Right lobe of liver (tissue), 6 donors: ENCODE measurements at regions not wholly inside any gene's neighbourhood (a gene's known extent, or its start where the extent isn't known, plus 50 kb on each side); places are given as distances from the start of the nearest gene placed in this dataset.

Experiments
- ATAC-seq, 4 donors: fragments of 200-7000 bp; cut with Tn5 transposase; one replicate each; pipeline ENCODE4 v1.9.1; 2020; ENCODE audit warnings: mild to moderate bottlenecking in 4 of 4, moderate library complexity in 4 of 4
- DNase-seq, 3 donors: peaks; one replicate each; pipeline ENCODE4 v3.0.0-alpha.2; 2020
- H3K27ac ChIP-seq, 3 donors: fragments of 200-600 bp; one replicate each; pipeline ENCODE4 v1.8.0; 2022
- H3K27me3 ChIP-seq, 2 donors: fragments of 200-600 bp; one replicate each; pipeline ENCODE4 v1.8.0; 2022
- H3K36me3 ChIP-seq, 4 donors: fragments of 200-600 bp; sonication (generic) in 1 of 4; one replicate each; pipeline versions ENCODE4 v1.5.1 to v1.8.0; 2017 to 2022; ENCODE audit warnings: control low read depth in 1 of 4
- H3K4me1 ChIP-seq, 4 donors: fragments of 200-600 bp; sonication (generic) in 1 of 4; one replicate each; pipeline versions ENCODE4 v1.5.1 to v1.8.0; 2017 to 2022; ENCODE audit warnings: control low read depth in 1 of 4
- H3K4me3 ChIP-seq, 3 donors: fragments of 200-600 bp; one replicate each; pipeline ENCODE4 v1.8.0; 2022
- H3K9me3 ChIP-seq, 4 donors: fragments of 200-600 bp; sonication (generic) in 1 of 4; one replicate each; pipeline versions ENCODE4 v1.5.1 to v1.8.0; 2017 to 2022; ENCODE audit warnings: control low read depth in 1 of 4
- POLR2A ChIP-seq: fragments of 450-650 bp; IDR thresholded peaks from one replicate; pipeline ENCODE4 v1.6.1; 2017; ENCODE audit warnings: antibody characterized with exemption, mild to moderate bottlenecking
- WGBS: methylation state at CpG from one replicate; pipeline ENCODE4 v1.1.6; 2018; ENCODE audit warnings: low coverage, low lambda C conversion rate; ENCODE audit not compliant: insufficient coverage; ENCODE audit errors: missing lambda C conversion rate; 5-methylcytosine and 5-hydroxymethylcytosine counted together
- intact Hi-C, 2 donors: fragments of 100-400 bp; cut with DNase I; formaldehyde crosslinking; loops; one replicate each; pipeline versions ENCODE4 v1.11.2 to v1.14.1; 2022
- TF ChIP-seq, protein P1 (sequence below), 4 donors: fragments of 200-600 bp in 3 of 4; fragments of 450-650 bp in 1 of 4; IDR thresholded peaks; one replicate each; pipeline versions ENCODE4 v1.5.1 to v1.8.0; 2016 to 2022; ENCODE audit warnings: antibody characterized with exemption in 4 of 4, mild to moderate bottlenecking in 2 of 4
- donor health status: DM: no; HTN: yes; CAD: no.
- donor health status: DM: no; HTN: no; CAD: no.
- donor health status: DM: no; HTN: no; CAD: no.
- donor health status: DM: no; HTN: yes; CAD: no.
- donor health status: DM: no; HTN: yes; CAD: no.

GRCh38 chr18:60319129-60319528 is 53.4 kb downstream of the MC4R start:
- Histone ChIP-seq H3K36me3 (no peaks in the 10 kb centered on the region), H3K4me1 (no peaks in the 10 kb centered on the region), H3K9me3 (no peaks in the 10 kb centered on the region), H3K4me3 (no peak overlapping the region), H3K27me3 (no peaks in the 10 kb centered on the region), H3K27ac (no peak overlapping the region)
- TF ChIP-seq, protein P1, sequence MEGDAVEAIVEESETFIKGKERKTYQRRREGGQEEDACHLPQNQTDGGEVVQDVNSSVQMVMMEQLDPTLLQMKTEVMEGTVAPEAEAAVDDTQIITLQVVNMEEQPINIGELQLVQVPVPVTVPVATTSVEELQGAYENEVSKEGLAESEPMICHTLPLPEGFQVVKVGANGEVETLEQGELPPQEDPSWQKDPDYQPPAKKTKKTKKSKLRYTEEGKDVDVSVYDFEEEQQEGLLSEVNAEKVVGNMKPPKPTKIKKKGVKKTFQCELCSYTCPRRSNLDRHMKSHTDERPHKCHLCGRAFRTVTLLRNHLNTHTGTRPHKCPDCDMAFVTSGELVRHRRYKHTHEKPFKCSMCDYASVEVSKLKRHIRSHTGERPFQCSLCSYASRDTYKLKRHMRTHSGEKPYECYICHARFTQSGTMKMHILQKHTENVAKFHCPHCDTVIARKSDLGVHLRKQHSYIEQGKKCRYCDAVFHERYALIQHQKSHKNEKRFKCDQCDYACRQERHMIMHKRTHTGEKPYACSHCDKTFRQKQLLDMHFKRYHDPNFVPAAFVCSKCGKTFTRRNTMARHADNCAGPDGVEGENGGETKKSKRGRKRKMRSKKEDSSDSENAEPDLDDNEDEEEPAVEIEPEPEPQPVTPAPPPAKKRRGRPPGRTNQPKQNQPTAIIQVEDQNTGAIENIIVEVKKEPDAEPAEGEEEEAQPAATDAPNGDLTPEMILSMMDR (IDR thresholded peaks at IDR 0.05) = no peak
- TF ChIP-seq POLR2A = no peak
- intact Hi-C loops = no loop called here
- ATAC-seq (no peak), DNase-seq (no peak)

DNA sequence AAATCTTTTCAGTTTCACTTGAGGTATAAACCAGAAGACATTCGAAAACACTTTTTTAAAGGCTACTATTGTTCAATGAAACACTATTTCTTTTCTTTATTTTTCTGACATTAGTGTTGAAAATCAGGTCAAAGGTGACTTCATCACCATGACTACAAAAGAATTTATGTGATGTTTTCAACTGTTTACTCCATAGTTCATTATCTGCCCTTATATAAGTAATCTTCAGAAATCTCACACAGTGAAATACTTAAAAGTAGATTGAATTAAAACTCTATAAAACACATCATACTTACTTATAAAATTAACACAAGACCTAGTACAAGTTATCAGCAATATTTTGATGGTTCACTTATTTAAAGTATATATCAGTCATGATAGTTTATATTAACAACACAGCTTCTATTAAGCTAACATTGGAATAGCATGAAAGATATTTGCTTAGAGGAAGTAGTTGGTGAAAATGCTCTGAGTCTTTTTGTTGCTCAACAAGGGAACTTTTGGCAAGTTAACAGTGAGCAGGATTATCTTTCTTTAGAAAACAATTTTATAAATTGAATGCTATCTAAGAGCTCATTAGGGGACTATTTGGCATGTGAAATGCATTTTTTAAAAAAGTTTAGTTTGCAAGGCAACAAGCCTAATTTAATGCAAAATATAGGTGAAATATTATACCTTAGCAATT is 60.8 kb downstream of the MC4R start:
- WGBS = 38% methylated on average over 1 of the region's 1 CpG
- DNase-seq (no peak), ATAC-seq (no peak)
- Histone ChIP-seq H3K4me1 (no peaks in the 10 kb centered on the region), H3K9me3 (no peaks in the 10 kb centered on the region), H3K36me3 (no peaks in the 10 kb centered on the region), H3K4me3 (no peak overlapping the region), H3K27me3 (no peaks in the 10 kb centered on the region), H3K27ac (no peak overlapping the region)
- no peak for TF ChIP-seq POLR2A
- TF ChIP-seq, protein P1 (IDR thresholded peaks at IDR 0.05) = no peak
- intact Hi-C loops = no loop called here

DNA sequence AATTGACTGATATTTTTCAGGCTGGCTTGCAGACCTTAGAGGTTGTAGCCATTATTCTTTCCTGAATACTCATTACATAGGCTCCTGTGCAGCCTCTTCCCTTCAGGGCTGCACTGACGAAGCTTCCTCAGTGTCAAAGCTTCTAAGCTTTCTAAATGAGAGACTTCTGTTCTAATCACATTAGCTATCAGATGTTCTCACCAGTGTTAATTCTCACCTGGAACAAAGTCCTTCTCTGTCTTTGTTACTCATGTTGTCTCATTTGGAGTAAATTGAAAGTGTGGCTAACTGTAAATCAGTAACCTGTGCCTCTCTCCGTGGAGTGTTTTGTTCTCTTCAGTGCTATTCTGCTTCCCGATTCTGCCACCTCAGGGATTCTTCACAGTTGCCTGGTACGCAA is 76.9 kb downstream of the MC4R start:
- no peaks in the 10 kb centered on the region for H3K27me3 ChIP-seq
- intact Hi-C loops = no loop called here
- DNase-seq (no peak), ATAC-seq (no peak)
- no peaks in the 10 kb centered on the region for H3K36me3 ChIP-seq
- 42% methylated on average over 4 of the region's 4 CpGs for WGBS
- H3K9me3 ChIP-seq = no peaks in the 10 kb centered on the region
- no peaks in the 10 kb centered on the region for H3K4me1 ChIP-seq
- TF ChIP-seq POLR2A = no peak
- TF ChIP-seq, protein P1 (IDR thresholded peaks at IDR 0.05) = no peak
- no peak overlapping the region for H3K4me3 ChIP-seq
- H3K27ac ChIP-seq = no peak overlapping the region

- ATAC-seq (no peak), DNase-seq (no peak)
- intact Hi-C loops = no loop called here
- Histone ChIP-seq H3K4me3 (no peak overlapping the region), H3K27me3 (no peaks in the 10 kb centered on the region), H3K27ac (no peak overlapping the region), H3K36me3 (no peaks in the 10 kb centered on the region), H3K9me3 (no peaks in the 10 kb centered on the region), H3K4me1 (no peaks in the 10 kb centered on the region)
- WGBS = 56% methylated on average over 4 of the region's 4 CpGs
- no peak for TF ChIP-seq POLR2A
- TF ChIP-seq, protein P1 (IDR thresholded peaks at IDR 0.05) = no peak
Measured at GRCh38 chr18:60292186-60292585, 80.4 kb downstream of the MC4R start.

- Histone ChIP-seq H3K27ac (no peak overlapping the region), H3K9me3 (no peaks in the 10 kb centered on the region), H3K27me3 (no peaks in the 10 kb centered on the region), H3K36me3 (no peaks in the 10 kb centered on the region), H3K4me3 (no peak overlapping the region), H3K4me1 (no peaks in the 10 kb centered on the region)
- DNase-seq (no peak), ATAC-seq (no peak)
- 24% methylated on average over 1 of the region's 1 CpG for WGBS
- intact Hi-C loops = no loop called here
- TF ChIP-seq, protein P1 (IDR thresholded peaks at IDR 0.05) = no peak
- no peak for TF ChIP-seq POLR2A
Measured at GRCh38 chr18:60279391-60279790, 93.2 kb downstream of the MC4R start.
